Aorta (tissue), 5 donors: ENCODE measurements at regions not wholly inside any gene's neighbourhood (a gene's known extent, or its start where the extent isn't known, plus 50 kb on each side); places are given as distances from the start of the nearest gene placed in this dataset.

Source experiments
- ATAC-seq: fragments of 200-7000 bp; cut with Tn5 transposase; one replicate; pipeline ENCODE4 v1.9.1; 2022; ENCODE audit warnings: moderate library complexity; ENCODE audit not compliant: low FRiP score
- DNase-seq, 2 donors: peaks; one replicate each; pipeline ENCODE4 v3.0.0-alpha.2; 2020
- H3K27ac ChIP-seq, 2 donors: one replicate each; pipeline ENCODE4 v1.5.1; 2013; ENCODE audit warnings: low read length in 2 of 2, mild to moderate bottlenecking in 2 of 2, moderate library complexity in 2 of 2, control low read depth in 1 of 2, inconsistent platforms in 1 of 2, low read depth in 1 of 2
- H3K27me3 ChIP-seq, 2 donors: one replicate each; pipeline ENCODE4 v1.6.1; 2013; ENCODE audit warnings: control low read depth in 1 of 2, low read length in 1 of 2, mild to moderate bottlenecking in 1 of 2, moderate library complexity in 1 of 2; ENCODE audit not compliant: insufficient read depth in 2 of 2, control insufficient read depth in 1 of 2
- H3K36me3 ChIP-seq, 2 donors: one replicate each; pipeline ENCODE4 v1.6.1; 2013; ENCODE audit warnings: control low read depth in 1 of 2, low read length in 1 of 2, mild to moderate bottlenecking in 1 of 2; ENCODE audit not compliant: insufficient read depth in 2 of 2, control insufficient read depth in 1 of 2
- H3K4me1 ChIP-seq, 2 donors: one replicate each; pipeline ENCODE4 v1.6.1; 2013; ENCODE audit warnings: low read length in 2 of 2, control low read depth in 1 of 2, mild to moderate bottlenecking in 1 of 2, moderate library complexity in 1 of 2; ENCODE audit not compliant: insufficient read depth in 2 of 2, control insufficient read depth in 1 of 2
- H3K4me3 ChIP-seq, 2 donors: one replicate each; pipeline ENCODE4 v1.5.1; 2013; ENCODE audit warnings: low read length in 2 of 2, control low read depth in 1 of 2, mild to moderate bottlenecking in 1 of 2
- H3K9me3 ChIP-seq: one replicate; pipeline ENCODE4 v1.6.1; 2013; ENCODE audit warnings: mild to moderate bottlenecking, low read length; ENCODE audit not compliant: control insufficient read depth
- WGBS, 2 donors: extraction: QIAGEN DNeasy Blood & Tissue Kit; methylation state at CpG; one replicate each; pipeline ENCODE4 v1.1.7; 2013; 5-methylcytosine and 5-hydroxymethylcytosine counted together
- intact Hi-C, 2 donors: fragments of 100-400 bp; cut with DNase I; formaldehyde crosslinking; loops; one replicate each; pipeline versions ENCODE4 v1.14.2 to v1.15.0; 2022
- donor health status: healthy with polysubstance abuse.
- donor health status: Bipolar disorder and iron deficiency.
- donor health status: DM: no; HTN: no; CAD: no.
- donor health status: DM: no; HTN: no; CAD: no.
- donor health status: DM: yes; HTN: yes; CAD: no.

GRCh38 chr3:151611419-151611818, 122.3 kb upstream of the AADACL2 start:
- no peak for DNase-seq
- peak; percentile 59 for ATAC-seq
- Histone ChIP-seq H3K4me3 (no peak overlapping the region), H3K27me3 (no peaks in the 10 kb centered on the region), H3K36me3 (no peaks in the 10 kb centered on the region), H3K9me3 (no peaks in the 10 kb centered on the region), H3K4me1 (no peaks in the 10 kb centered on the region), H3K27ac (no peak overlapping the region)
- intact Hi-C loops: no loop called here
- 1 to 5% methylated on average over 3 of the region's 3 CpGs for WGBS, 2 donors

DNA sequence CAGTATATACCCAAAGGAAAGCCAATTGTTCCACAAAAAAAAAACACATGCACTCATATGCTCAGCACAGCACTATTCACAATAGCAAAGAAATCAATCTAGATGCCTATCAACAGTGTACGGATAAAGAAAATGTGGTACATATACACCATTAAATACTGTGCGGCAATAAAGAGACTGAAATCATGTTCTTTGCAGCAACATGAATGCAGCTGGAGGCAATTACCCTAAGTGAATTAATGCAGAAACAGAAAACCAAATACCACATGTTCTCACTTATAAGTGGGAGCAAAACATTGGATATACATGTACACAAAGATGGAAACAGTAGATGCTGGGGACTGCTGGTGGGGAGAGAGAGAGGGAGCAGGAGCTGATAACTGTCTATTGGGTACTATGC, 124.2 kb upstream of the AADACL2 start:
- Histone ChIP-seq H3K4me1 (no peaks in the 10 kb centered on the region), H3K27me3 (no peaks in the 10 kb centered on the region), H3K4me3 (no peak overlapping the region), H3K27ac (no peak overlapping the region), H3K9me3 (no peaks in the 10 kb centered on the region), H3K36me3 (no peaks in the 10 kb centered on the region)
- DNase-seq (no peak), ATAC-seq (no peak)
- intact Hi-C loops: no loop called here
- WGBS, 2 donors: 97 to 98% methylated on average over 2 of the region's 2 CpGs

DNA sequence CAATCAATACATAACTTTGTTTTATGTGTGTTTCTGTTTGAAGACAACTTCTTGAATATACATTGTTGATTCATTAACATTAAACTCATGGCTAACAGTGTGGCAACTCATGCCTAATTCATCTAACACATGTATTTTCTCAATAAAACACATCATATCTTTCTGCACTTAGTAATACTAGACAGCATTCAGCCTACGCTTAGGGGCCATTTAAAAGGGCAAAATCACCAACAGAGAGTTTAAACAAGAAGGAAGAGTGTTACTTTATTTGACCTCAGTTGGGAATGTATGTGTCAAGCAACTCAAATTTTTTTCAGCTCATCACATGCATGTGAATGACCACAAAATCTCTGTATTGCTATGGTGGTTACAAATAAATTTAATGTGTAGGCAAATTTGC, 128.8 kb upstream of the AADACL2 start:
- no peak for DNase-seq
- H3K27ac ChIP-seq: no peak overlapping the region
- peaks cover 0 to 2% of the 10 kb centered on the region in 2 donors for H3K4me1 ChIP-seq
- H3K36me3 ChIP-seq: no peaks in the 10 kb centered on the region
- H3K4me3 ChIP-seq: no peak overlapping the region
- WGBS, 2 donors: 94 to 96% methylated on average over 1 of the region's 1 CpG
- intact Hi-C loops: no loop called here
- no peaks in the 10 kb centered on the region for H3K27me3 ChIP-seq
- no peak for ATAC-seq
- H3K9me3 ChIP-seq: no peaks in the 10 kb centered on the region

- H3K9me3 ChIP-seq: no peaks in the 10 kb centered on the region
Measured at GRCh38 chr3:151600783-151601182, 132.9 kb upstream of the AADACL2 start.

GRCh38 chr3:151599103-151599672, 134.5 kb upstream of the AADACL2 start:
- no peak overlapping the region for H3K4me3 ChIP-seq
- WGBS, 2 donors: 90 to 93% methylated on average over 7 of the region's 7 CpGs
- H3K27me3 ChIP-seq: no peaks in the 10 kb centered on the region
- H3K4me1 ChIP-seq: peaks cover 0 to 2% of the 10 kb centered on the region in 2 donors
- DNase-seq (no peak), ATAC-seq (peak; percentile 19)
- H3K9me3 ChIP-seq: no peaks in the 10 kb centered on the region
- intact Hi-C loops: no loop called here
- no peak overlapping the region for H3K27ac ChIP-seq
- no peaks in the 10 kb centered on the region for H3K36me3 ChIP-seq

More at GRCh38 chr3:151600783-151601182, 132.9 kb upstream of the AADACL2 start:
- H3K4me1 ChIP-seq: peaks cover 0 to 2% of the 10 kb centered on the region in 2 donors
- H3K4me3 ChIP-seq: no peak overlapping the region
- DNase-seq (no peak), ATAC-seq (no peak)
- intact Hi-C loops: no loop called here
- no peaks in the 10 kb centered on the region for H3K36me3 ChIP-seq
- no peak overlapping the region for H3K27ac ChIP-seq
- H3K27me3 ChIP-seq: no peaks in the 10 kb centered on the region

- 86 to 88% methylated on average over 5 of the region's 5 CpGs for WGBS, 2 donors
- Histone ChIP-seq H3K36me3 (no peaks in the 10 kb centered on the region), H3K27me3 (no peaks in the 10 kb centered on the region), H3K4me1 (peaks cover 0 to 2% of the 10 kb centered on the region in 2 donors), H3K9me3 (no peaks in the 10 kb centered on the region), H3K27ac (no peak overlapping the region), H3K4me3 (no peak overlapping the region)
- ATAC-seq (no peak), DNase-seq (no peak)
- intact Hi-C loops: no loop called here
Measured at GRCh38 chr3:151596940-151597339, 136.1 kb upstream of the IGSF10 start.

DNA sequence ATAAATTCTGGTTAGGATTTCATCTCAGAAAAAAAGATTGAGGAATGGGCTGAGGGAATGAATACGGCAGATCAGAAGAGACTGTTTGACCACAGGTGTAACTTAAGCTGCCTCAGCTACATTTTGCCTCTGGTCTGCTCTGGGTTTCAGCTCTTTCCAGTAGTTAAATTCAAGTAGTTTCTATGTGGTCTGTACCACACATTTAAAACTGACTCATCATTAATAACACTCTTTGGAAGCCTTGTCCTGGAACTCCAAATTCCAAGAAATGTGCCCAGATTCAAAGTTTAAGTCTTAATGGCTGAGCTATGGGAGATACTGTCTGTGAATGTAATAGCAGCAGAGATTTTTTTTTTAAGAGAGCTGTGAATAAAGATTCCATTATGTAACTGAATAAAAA, 133.1 kb upstream of the IGSF10 start:
- no peaks in the 10 kb centered on the region for H3K36me3 ChIP-seq
- no peak overlapping the region for H3K4me3 ChIP-seq
- no peaks in the 10 kb centered on the region for H3K9me3 ChIP-seq
- intact Hi-C loops: no loop called here
- H3K27ac ChIP-seq: no peak overlapping the region
- ATAC-seq: no peak
- H3K4me1 ChIP-seq: no peaks in the 10 kb centered on the region
- WGBS, 2 donors: 93 to 94% methylated on average over 1 of the region's 1 CpG
- no peaks in the 10 kb centered on the region for H3K27me3 ChIP-seq
- DNase-seq: no peak

DNA sequence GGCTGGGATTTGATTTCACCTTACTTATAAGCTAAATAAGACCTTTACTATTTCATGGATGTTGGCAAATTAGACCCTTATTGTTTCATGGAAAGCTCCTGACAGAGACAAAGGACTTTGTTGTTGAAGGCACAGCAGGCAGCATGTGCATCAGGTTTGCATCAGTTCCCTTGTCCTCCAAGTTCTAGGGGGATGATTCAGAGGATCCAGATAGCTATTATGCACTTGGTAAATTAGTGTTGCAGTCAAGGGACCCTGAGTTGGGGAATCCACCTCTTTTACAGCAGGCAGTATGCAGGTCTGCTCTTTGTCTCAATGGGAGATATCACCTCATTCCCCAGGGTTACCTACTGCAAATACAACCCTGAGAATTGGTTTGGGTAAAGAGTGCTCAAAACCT, 131.4 kb upstream of the IGSF10 start:
- H3K36me3 ChIP-seq: no peaks in the 10 kb centered on the region
- no peak overlapping the region for H3K27ac ChIP-seq
- ATAC-seq: no peak
- no peak overlapping the region for H3K4me3 ChIP-seq
- no peak for DNase-seq
- H3K27me3 ChIP-seq: no peaks in the 10 kb centered on the region
- intact Hi-C loops: no loop called here
- H3K9me3 ChIP-seq: no peaks in the 10 kb centered on the region
- no peaks in the 10 kb centered on the region for H3K4me1 ChIP-seq

GRCh38 chr3:151591441-151591840, 130.6 kb upstream of the IGSF10 start:
- ATAC-seq: no peak
- WGBS, 2 donors: 90 to 92% methylated on average over 1 of the region's 1 CpG
- Histone ChIP-seq H3K4me1 (no peaks in the 10 kb centered on the region), H3K27me3 (no peaks in the 10 kb centered on the region), H3K27ac (no peak overlapping the region), H3K36me3 (no peaks in the 10 kb centered on the region), H3K4me3 (no peak overlapping the region), H3K9me3 (no peaks in the 10 kb centered on the region)
- intact Hi-C loops: no loop called here
- DNase-seq: no peak
